Endothelial cell of umbilical vein (primary cell): ENCODE measurements at regions not wholly inside any gene's neighbourhood (a gene's known extent, or its start where the extent isn't known, plus 50 kb on each side); places are given as distances from the start of the nearest gene placed in this dataset.
A peak's percentile ranks its signal among the peaks of the same experiment; 100 is the strongest.

Experiments used
- BruUV-seq: library from RNA; stranded (reverse); fragments of 400-500 nt; replicated peaks from 2 replicates; lab custom pipeline; 2021; lab: Mats Ljungman, UMichigan
- CTCF ChIA-PET: fragments of 300-600, 350-600 bp; sonication (Branson Sonifier 250); formaldehyde crosslinking; loops from one replicate; lab custom pipeline; 2021; ENCODE audit warnings: antibody characterized with exemption, inconsistent platforms; lab: Charles Lee
- POLR2A ChIA-PET: fragments of 300-600, 350-600 bp; sonication (Branson Sonifier 250); formaldehyde crosslinking; loops from one replicate; lab custom pipeline; 2021; ENCODE audit warnings: antibody characterized with exemption, inconsistent platforms; lab: Charles Lee
- DNase-seq: peaks from one replicate; pipeline ENCODE4 v3.0.0-alpha.2; 2011; ENCODE audit warnings: low read depth, low spot score
- FAIRE-seq: peaks from 2 replicates; lab custom pipeline; 2011; peaks lifted over from hg19 to GRCh38; lab: Jason Lieb, UNC
- H2AFZ ChIP-seq: 2 replicates; pipeline ENCODE4 v1.6.0; 2012; ENCODE audit warnings: low read depth, low read length, control low read depth, inconsistent platforms
- H3K27ac ChIP-seq: 2 replicates; pipeline ENCODE4 v1.5.1; 2011; ENCODE audit warnings: low read depth, mild to moderate bottlenecking, control low read depth, low read length, moderate library complexity; ENCODE audit not compliant: insufficient read depth
- H3K27me3 ChIP-seq, 2 experiments: 2 replicates each; pipeline versions ENCODE4 v1.6.0 to v1.6.1; 2011; ENCODE audit warnings: low read length in 2 of 2, mixed read lengths in 1 of 2; ENCODE audit not compliant: control insufficient read depth in 2 of 2, insufficient read depth in 2 of 2
- H3K36me3 ChIP-seq, 2 experiments: 2 replicates in 1 of 2; 3 replicates in 1 of 2; pipeline ENCODE4 v1.5.1; 2011; ENCODE audit warnings: low read length in 2 of 2, mild to moderate bottlenecking in 1 of 2, moderate library complexity in 1 of 2; ENCODE audit not compliant: control insufficient read depth in 2 of 2, insufficient read depth in 2 of 2; ENCODE audit errors: extremely low read depth in 1 of 2
- H3K4me1 ChIP-seq: 3 replicates; pipeline ENCODE4 v1.5.1; 2011; ENCODE audit warnings: mild to moderate bottlenecking, low read length; ENCODE audit not compliant: control insufficient read depth, insufficient read depth; ENCODE audit errors: extremely low read depth
- H3K4me2 ChIP-seq: 2 replicates; pipeline ENCODE4 v1.6.1; 2011; ENCODE audit warnings: low read length, control low read depth, mixed read lengths; ENCODE audit not compliant: insufficient read depth
- H3K4me3 ChIP-seq, 3 experiments: fragments of 200-600 bp in 1 of 3; sonication (generic), shearing (Covaris generic) in 1 of 3; replicated peaks in 1 of 3; 2 replicates each; pipeline ENCODE4 v1.5.1; 2011 to 2016; ENCODE audit warnings: control low read depth in 3 of 3, low read length in 3 of 3, mild to moderate bottlenecking in 2 of 3, inconsistent platforms in 1 of 3, low read depth in 1 of 3, moderate library complexity in 1 of 3; ENCODE audit not compliant: insufficient read depth in 1 of 3
- H3K79me2 ChIP-seq: 2 replicates; pipeline ENCODE4 v1.6.0; 2012; ENCODE audit warnings: low read length, inconsistent platforms; ENCODE audit not compliant: control insufficient read depth, insufficient read depth
- H3K9ac ChIP-seq: replicated peaks from 2 replicates; pipeline ENCODE3; 2011; ENCODE audit warnings: low read length, control low read depth; ENCODE audit not compliant: insufficient read depth; ENCODE audit errors: extremely low read depth
- H3K9me1 ChIP-seq: replicated peaks from 3 replicates; pipeline ENCODE4 v1.6.0; 2011; ENCODE audit warnings: mild to moderate bottlenecking, low read length; ENCODE audit not compliant: control insufficient read depth, insufficient read depth; ENCODE audit errors: extremely low read depth
- H3K9me3 ChIP-seq: replicated peaks from 2 replicates; pipeline ENCODE4 v1.5.1; 2012; ENCODE audit warnings: low read length, inconsistent platforms; ENCODE audit not compliant: control insufficient read depth, insufficient read depth
- H4K20me1 ChIP-seq: replicated peaks from 2 replicates; pipeline ENCODE3; 2011; ENCODE audit warnings: mild to moderate bottlenecking, low read length; ENCODE audit not compliant: control insufficient read depth, insufficient read depth; ENCODE audit errors: extremely low read depth
- CTCF ChIP-seq, 2 donors: IDR thresholded peaks; 1 replicate in 1 of 2; 2 replicates in 1 of 2; pipeline ENCODE4 v1.5.1; 2011; ENCODE audit warnings: low read length in 2 of 2, mild to moderate bottlenecking in 2 of 2, moderate library complexity in 2 of 2, control low read depth in 1 of 2, inconsistent platforms in 1 of 2, low read depth in 1 of 2; ENCODE audit not compliant: insufficient read depth in 1 of 2; ENCODE audit errors: extremely low read depth in 1 of 2
- EZH2 ChIP-seq: IDR thresholded peaks from 2 replicates; pipeline ENCODE4 v1.6.1; 2012; ENCODE audit warnings: borderline replicate concordance, low read depth, mild to moderate bottlenecking, moderate library complexity, low read length, inconsistent platforms; ENCODE audit not compliant: severe bottlenecking
- FOS ChIP-seq: IDR thresholded peaks from 2 replicates; pipeline ENCODE4 v1.6.1; 2011; ENCODE audit warnings: mild to moderate bottlenecking, low read length, moderate library complexity, borderline replicate concordance; ENCODE audit not compliant: insufficient read depth
- GATA2 ChIP-seq: IDR thresholded peaks from 2 replicates; pipeline ENCODE4 v1.7.0; 2011; ENCODE audit warnings: low read depth, mild to moderate bottlenecking, moderate library complexity, mixed read lengths, low read length; ENCODE audit not compliant: insufficient read length, insufficient read depth
- JUN ChIP-seq: IDR thresholded peaks from 2 replicates; pipeline ENCODE4 v1.6.1; 2011; ENCODE audit warnings: borderline replicate concordance, low read depth; ENCODE audit not compliant: insufficient read length, insufficient read depth
- MAX ChIP-seq: IDR thresholded peaks from 2 replicates; pipeline ENCODE4 v1.6.1; 2011; ENCODE audit not compliant: insufficient read depth, insufficient read length
- MYC ChIP-seq: IDR thresholded peaks from one replicate; pipeline ENCODE4 v1.6.1; 2011; ENCODE audit warnings: mild to moderate bottlenecking, low read depth, low read length
- POLR2A ChIP-seq: IDR thresholded peaks from 2 replicates; pipeline ENCODE4 v1.6.1; 2012; ENCODE audit warnings: low read depth, mild to moderate bottlenecking, control low read depth, low read length
- POLR2AphosphoS5 ChIP-seq: IDR thresholded peaks from 2 replicates; pipeline ENCODE4 v1.6.1; 2012; ENCODE audit warnings: low read depth, mild to moderate bottlenecking, control low read depth, low read length, moderate library complexity; ENCODE audit not compliant: insufficient read depth
- dilution Hi-C: fragments of 300-500 bp; cut with MboI; formaldehyde crosslinking; loops from one replicate; pipeline ENCODE4 v1.15.0; 2019; ENCODE audit warnings: low sequenced_read_pairs; ENCODE audit not compliant: extremely low pct_ligation_motif_present
- intact Hi-C: fragments of 100-400 bp; cut with micrococcal nuclease; formaldehyde crosslinking; loops from one replicate; pipeline ENCODE4 v1.10.0; 2022

DNA sequence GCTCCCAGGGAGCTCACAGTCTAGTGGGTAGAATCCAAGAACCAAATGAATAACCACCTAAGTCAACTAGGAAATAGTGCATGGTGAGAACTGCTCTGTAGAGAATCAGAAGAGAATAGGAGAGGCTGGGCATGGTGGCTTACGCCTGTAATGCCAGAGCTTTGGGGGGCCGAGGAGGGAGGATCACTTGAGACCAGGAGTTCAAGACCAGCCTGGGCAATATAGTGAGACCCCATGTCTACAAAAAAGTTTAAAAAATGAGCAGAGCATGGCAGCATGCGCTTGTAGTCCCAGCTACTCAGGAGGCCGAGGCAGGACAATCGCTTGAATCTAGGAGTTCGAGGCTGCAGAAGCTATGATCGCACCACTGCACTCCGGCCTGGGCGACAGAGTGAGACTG lies 122.3 kb upstream of the IRF2BP2 start:
- H3K4me3 ChIP-seq, result no peak overlapping the region
- dilution Hi-C loops, result loop anchor here (25.0 kb wide), 1 partner anchor 105 kb away; no protein-coding TSS in a partner anchor

More for the DNA sequence above, 122.3 kb upstream of the IRF2BP2 start:
- no peaks in the 10 kb centered on the region for H3K9me3 ChIP-seq
- FAIRE-seq (no peak), DNase-seq (no peak)
- H3K9me1 ChIP-seq, result no peaks in the 10 kb centered on the region
- H3K9ac ChIP-seq, result no peak overlapping the region
- no peaks in the 10 kb centered on the region for H3K27me3 ChIP-seq
- peak overlapping the region; percentile 46 for H3K27ac ChIP-seq
- H3K4me2 ChIP-seq, result no peak overlapping the region
- H3K4me1 ChIP-seq, result peaks cover 13% of the 10 kb centered on the region
- POLR2A ChIA-PET, result interaction anchor here (0.6 kb wide), 1 partner anchor 11 kb away, joined by 4 read pairs; no protein-coding TSS in a partner anchor
- TF ChIP-seq GATA2, result no peak
- TF ChIP-seq POLR2A, result no peak
- no peak for TF ChIP-seq JUN
- TF ChIP-seq CTCF (IDR thresholded peaks at IDR 0.05; ENCODE audit: extremely low read depth in 1 of 2, insufficient read depth in 1 of 2, low read depth in 1 of 2, low read length in 2 of 2), result no peak
- TF ChIP-seq MYC, result no peak
- TF ChIP-seq FOS, result no peak
- no peak for TF ChIP-seq POLR2AphosphoS5
- no peak for TF ChIP-seq EZH2
- no peak for TF ChIP-seq MAX
- intact Hi-C loops, result no loop called here
- no peaks in the 10 kb centered on the region for H3K79me2 ChIP-seq
- BruUV-seq, result no TSS peak
- H4K20me1 ChIP-seq, result no peaks in the 10 kb centered on the region
- CTCF ChIA-PET, result interaction anchor here (1.4 kb wide), 1 partner anchor 11 kb away, joined by 3 read pairs; no protein-coding TSS in a partner anchor
- no peaks in the 10 kb centered on the region for H3K36me3 ChIP-seq
- H2AFZ ChIP-seq, result peak overlapping the region; percentile 8
